H9 (cell line): ENCODE measurements at regions not wholly inside any gene's neighbourhood (a gene's known extent, or its start where the extent isn't known, plus 50 kb on each side); places are given as distances from the start of the nearest gene placed in this dataset.

ENCODE experiments used
- DNase-seq: peaks from one replicate; pipeline ENCODE4 v3.0.0-alpha.2; 2017
- H2AFZ ChIP-seq: one replicate; pipeline ENCODE4 v1.6.1; 2013; ENCODE audit warnings: mild to moderate bottlenecking, low read length, control low read depth, moderate library complexity
- H2AK5ac ChIP-seq: 2 replicates; pipeline ENCODE4 v1.6.1; 2013; ENCODE audit warnings: low read length, control low read depth, mixed read lengths; ENCODE audit not compliant: insufficient read length
- H2BK120ac ChIP-seq: one replicate; pipeline ENCODE4 v1.6.1; 2013; ENCODE audit warnings: low read depth, mild to moderate bottlenecking, low read length, control low read depth, inconsistent platforms; ENCODE audit not compliant: poor library complexity, severe bottlenecking
- H2BK12ac ChIP-seq: 2 replicates; pipeline ENCODE4 v1.6.1; 2013; ENCODE audit warnings: low read length, control low read depth, mixed read lengths, low read depth; ENCODE audit not compliant: insufficient read length
- H2BK15ac ChIP-seq: 2 replicates; pipeline ENCODE4 v1.6.1; 2013; ENCODE audit warnings: low read depth, low read length, control low read depth
- H2BK20ac ChIP-seq: one replicate; pipeline ENCODE4 v1.6.1; 2013; ENCODE audit warnings: low read depth, mild to moderate bottlenecking, low read length, control low read depth, inconsistent platforms; ENCODE audit not compliant: poor library complexity, severe bottlenecking
- H2BK5ac ChIP-seq: 2 replicates; pipeline ENCODE4 v1.6.1; 2013; ENCODE audit warnings: low read length, control low read depth, mixed read lengths; ENCODE audit not compliant: insufficient read length
- H3K14ac ChIP-seq: 2 replicates; pipeline ENCODE4 v1.6.1; 2013; ENCODE audit warnings: low read length, control low read depth; ENCODE audit not compliant: insufficient read depth
- H3K18ac ChIP-seq: 2 replicates; pipeline ENCODE4 v1.6.1; 2013; ENCODE audit warnings: low read depth, mild to moderate bottlenecking, mixed read lengths, low read length, control low read depth; ENCODE audit not compliant: insufficient read length
- H3K23ac ChIP-seq: 2 replicates; pipeline ENCODE4 v1.6.1; 2013; ENCODE audit warnings: low read length, control low read depth, mixed read lengths, low read depth; ENCODE audit not compliant: insufficient read length
- H3K23me2 ChIP-seq: 2 replicates; pipeline ENCODE4 v1.6.1; 2013; ENCODE audit warnings: low read depth, mild to moderate bottlenecking, mixed read lengths, low read length, control low read depth; ENCODE audit not compliant: insufficient read length, poor library complexity, severe bottlenecking
- H3K27ac ChIP-seq: 2 replicates; pipeline ENCODE4 v1.5.1; 2013; ENCODE audit warnings: low read length, control low read depth, mixed read lengths, low read depth; ENCODE audit not compliant: insufficient read length
- H3K27me3 ChIP-seq: 2 replicates; pipeline ENCODE4 v1.6.1; 2013; ENCODE audit warnings: low read length, control low read depth, inconsistent platforms; ENCODE audit not compliant: insufficient read depth
- H3K4ac ChIP-seq: 2 replicates; pipeline ENCODE4 v1.6.1; 2013; ENCODE audit warnings: low read depth, mild to moderate bottlenecking, control low read depth, inconsistent platforms, low read length, moderate library complexity
- H3K4me1 ChIP-seq: 2 replicates; pipeline ENCODE4 v1.6.1; 2013; ENCODE audit warnings: low read length, control low read depth, inconsistent platforms; ENCODE audit not compliant: insufficient read depth
- H3K4me2 ChIP-seq: 2 replicates; pipeline ENCODE4 v1.6.1; 2013; ENCODE audit warnings: low read length, control low read depth, mixed read lengths; ENCODE audit not compliant: insufficient read length, insufficient read depth
- H3K56ac ChIP-seq: 2 replicates; pipeline ENCODE4 v1.6.1; 2013; ENCODE audit warnings: low read depth, mild to moderate bottlenecking, mixed read lengths, low read length, control low read depth; ENCODE audit not compliant: insufficient read length
- H3K79me1 ChIP-seq: 2 replicates; pipeline ENCODE4 v1.6.1; 2013; ENCODE audit warnings: low read depth, mild to moderate bottlenecking, moderate library complexity, low read length, control low read depth, inconsistent platforms; ENCODE audit not compliant: insufficient read depth, poor library complexity, severe bottlenecking
- H3K79me2 ChIP-seq: 2 replicates; pipeline ENCODE4 v1.6.1; 2013; ENCODE audit warnings: low read length, control low read depth, inconsistent platforms; ENCODE audit not compliant: insufficient read depth
- H3K9ac ChIP-seq: 2 replicates; pipeline ENCODE4 v1.6.1; 2013; ENCODE audit warnings: low read length, control low read depth, mixed read lengths; ENCODE audit not compliant: insufficient read length; ENCODE audit errors: extremely low read depth
- H3K9me3 ChIP-seq: one replicate; pipeline ENCODE4 v1.6.1; 2013; ENCODE audit warnings: low read depth, low read length, inconsistent platforms; ENCODE audit not compliant: control insufficient read depth
- H3T11ph ChIP-seq: one replicate; pipeline ENCODE4 v1.6.1; 2013; ENCODE audit warnings: mild to moderate bottlenecking, low read length, control low read depth, inconsistent platforms
- H4K20me1 ChIP-seq: one replicate; pipeline ENCODE4 v1.6.1; 2013; ENCODE audit not compliant: control insufficient read depth, insufficient read length, insufficient read depth
- H4K5ac ChIP-seq: 2 replicates; pipeline ENCODE4 v1.6.1; 2013; ENCODE audit warnings: low read depth, mild to moderate bottlenecking, mixed read lengths, low read length, control low read depth; ENCODE audit not compliant: insufficient read length
- H4K8ac ChIP-seq: replicated peaks from 2 replicates; pipeline ENCODE4 v1.6.1; 2013; ENCODE audit warnings: low read length, control low read depth, mixed read lengths, low read depth; ENCODE audit not compliant: insufficient read length
- H4K91ac ChIP-seq: 2 replicates; pipeline ENCODE4 v1.6.1; 2013; ENCODE audit warnings: low read depth, mild to moderate bottlenecking, moderate library complexity, mixed read lengths, low read length, control low read depth; ENCODE audit not compliant: insufficient read length
- H3K27ac Mint-ChIP-seq, 3 experiments: 2 replicates in 2 of 3; 3 replicates in 1 of 3; pipeline ENCODE4 v1.8.0; 2020 to 2021; ENCODE audit warnings: mixed read lengths in 3 of 3, mild to moderate bottlenecking in 1 of 3, moderate library complexity in 1 of 3
- H3K27me3 Mint-ChIP-seq: 2 replicates; pipeline ENCODE4 v1.8.0; 2021; ENCODE audit warnings: low read depth, mild to moderate bottlenecking, moderate library complexity, mixed read lengths
- H3K36me3 Mint-ChIP-seq, 3 experiments: 2 replicates in 2 of 3; 3 replicates in 1 of 3; pipeline ENCODE4 v1.8.0; 2020 to 2021; ENCODE audit warnings: low read depth in 3 of 3, mixed read lengths in 3 of 3; ENCODE audit not compliant: insufficient read depth in 1 of 3
- H3K4me1 Mint-ChIP-seq, 2 experiments: 2 replicates each; pipeline ENCODE4 v1.8.0; 2020; ENCODE audit warnings: mixed read lengths in 2 of 2
- H3K4me3 Mint-ChIP-seq, 2 experiments: 2 replicates in 1 of 2; 3 replicates in 1 of 2; pipeline ENCODE4 v1.8.0; 2020 to 2021; ENCODE audit warnings: mild to moderate bottlenecking in 2 of 2, mixed read lengths in 2 of 2, moderate library complexity in 1 of 2
- H3K9me3 Mint-ChIP-seq, 2 experiments: 2 replicates in 1 of 2; 3 replicates in 1 of 2; pipeline ENCODE4 v1.8.0; 2020; ENCODE audit warnings: mild to moderate bottlenecking in 2 of 2, mixed read lengths in 2 of 2, moderate library complexity in 1 of 2
- WGBS: extraction: QIAGEN DNeasy Blood & Tissue Kit; methylation state at CpG from one replicate; pipeline ENCODE4 v1.1.7; 2013; ENCODE audit warnings: missing lambda C conversion rate, low lambda C conversion rate, mixed read lengths; ENCODE audit not compliant: insufficient read length; ENCODE audit errors: extremely low coverage; 5-methylcytosine and 5-hydroxymethylcytosine counted together
- TF ChIP-seq, protein P1 (sequence below): fragments of 200-600 bp; sonication (generic); conservative IDR thresholded peaks from 3 replicates; pipeline ENCODE4 v1.8.0; 2021; ENCODE audit warnings: antibody characterized with exemption, mild to moderate bottlenecking

DNA sequence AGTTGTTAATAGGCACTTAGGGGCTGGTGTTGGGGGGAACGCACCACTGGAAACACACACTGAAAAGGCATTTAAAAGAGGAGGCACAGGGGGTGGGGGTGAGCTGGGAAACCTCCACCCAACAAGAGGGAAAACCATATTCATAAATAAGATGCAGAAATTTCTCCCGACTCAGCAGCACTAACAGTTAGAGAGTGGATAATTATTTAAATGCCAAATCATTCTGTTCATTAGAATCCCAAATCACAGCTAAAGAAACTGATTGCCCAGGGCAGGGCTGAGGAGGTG is 60.7 kb upstream of the FAM222A start:
- Histone ChIP-seq H4K5ac (no peak overlapping the region), H4K20me1 (no peaks in the 10 kb centered on the region), H3K79me1 (no peaks in the 10 kb centered on the region), H2BK20ac (no peak overlapping the region), H3K9me3 (no peaks in the 10 kb centered on the region), H2AK5ac (no peak overlapping the region), H4K91ac (no peak overlapping the region), H3K27ac (no peak overlapping the region), H3K4ac (no peak overlapping the region), H2BK15ac (no peak overlapping the region), H3K18ac (no peak overlapping the region), H3K4me1 (no peaks in the 10 kb centered on the region), H2BK120ac (no peak overlapping the region), H3T11ph (no peak overlapping the region), H3K27me3 (no peaks in the 10 kb centered on the region), H3K23me2 (no peaks in the 10 kb centered on the region), H3K79me2 (no peaks in the 10 kb centered on the region), H3K56ac (no peak overlapping the region), H2AFZ (no peak overlapping the region), H3K23ac (no peak overlapping the region), H2BK12ac (no peak overlapping the region), H4K8ac (no peak overlapping the region), H2BK5ac (no peak overlapping the region), H3K9ac (no peak overlapping the region), H3K14ac (no peak overlapping the region), H3K4me2 (no peak overlapping the region)
- no peak for DNase-seq
- Mint-ChIP-seq H3K9me3 (no peaks in the 10 kb centered on the region; a peak in 1 of 5 replicates), H3K4me3 (no peak overlapping the region; a peak in 2 of 5 replicates), H3K4me1 (peaks cover 7 to 15% of the 10 kb centered on the region in 2 experiments), H3K36me3 (no peaks in the 10 kb centered on the region), H3K27ac (no peak overlapping the region; a peak in 1 of 7 replicates), H3K27me3 (no peaks in the 10 kb centered on the region; the same call in none of the 2 replicates)
- WGBS: no CpG with 5 or more reads among the region's 2 CpGs
- TF ChIP-seq, protein P1, sequence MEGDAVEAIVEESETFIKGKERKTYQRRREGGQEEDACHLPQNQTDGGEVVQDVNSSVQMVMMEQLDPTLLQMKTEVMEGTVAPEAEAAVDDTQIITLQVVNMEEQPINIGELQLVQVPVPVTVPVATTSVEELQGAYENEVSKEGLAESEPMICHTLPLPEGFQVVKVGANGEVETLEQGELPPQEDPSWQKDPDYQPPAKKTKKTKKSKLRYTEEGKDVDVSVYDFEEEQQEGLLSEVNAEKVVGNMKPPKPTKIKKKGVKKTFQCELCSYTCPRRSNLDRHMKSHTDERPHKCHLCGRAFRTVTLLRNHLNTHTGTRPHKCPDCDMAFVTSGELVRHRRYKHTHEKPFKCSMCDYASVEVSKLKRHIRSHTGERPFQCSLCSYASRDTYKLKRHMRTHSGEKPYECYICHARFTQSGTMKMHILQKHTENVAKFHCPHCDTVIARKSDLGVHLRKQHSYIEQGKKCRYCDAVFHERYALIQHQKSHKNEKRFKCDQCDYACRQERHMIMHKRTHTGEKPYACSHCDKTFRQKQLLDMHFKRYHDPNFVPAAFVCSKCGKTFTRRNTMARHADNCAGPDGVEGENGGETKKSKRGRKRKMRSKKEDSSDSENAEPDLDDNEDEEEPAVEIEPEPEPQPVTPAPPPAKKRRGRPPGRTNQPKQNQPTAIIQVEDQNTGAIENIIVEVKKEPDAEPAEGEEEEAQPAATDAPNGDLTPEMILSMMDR: no peak
